GM12878 (cell line): ENCODE measurements at regions not wholly inside any gene's neighbourhood (a gene's known extent, or its start where the extent isn't known, plus 50 kb on each side); places are given as distances from the start of the nearest gene placed in this dataset.

Source experiments
- ATAC-seq: fragments of 200-7000 bp; cut with Tn5 transposase; 3 replicates; pipeline ENCODE4 v1.9.1; 2020; ENCODE audit warnings: mild to moderate bottlenecking, moderate library complexity
- BruUV-seq: library from RNA; stranded (reverse); fragments of 400-500 nt; replicated peaks from 2 replicates; lab custom pipeline; 2021; lab: Mats Ljungman, UMichigan
- CTCF ChIA-PET: fragments of 300-600 bp; sonication (Branson Sonifier 250); formaldehyde crosslinking; extraction: SDS; loops from one replicate; lab custom pipeline; 2021; ENCODE audit warnings: inconsistent platforms; lab: Yijun Ruan, JAX
- POLR2A ChIA-PET: fragments of 350-600 bp; formaldehyde crosslinking; extraction: SDS; loops from one replicate; lab custom pipeline; 2021; ENCODE audit warnings: inconsistent platforms; lab: Charles Lee
- RAD21 ChIA-PET: fragments of 300-600 bp; sonication (Branson Sonifier 250); formaldehyde crosslinking; loops from one replicate; lab custom pipeline; 2023; ENCODE audit warnings: antibody characterized with exemption; ENCODE audit not compliant: unreplicated experiment; lab: Charles Lee
- SMC1A ChIA-PET: fragments of 300-600 bp; sonication (Branson Sonifier 250); formaldehyde crosslinking; loops from one replicate; lab custom pipeline; 2023; ENCODE audit not compliant: unreplicated experiment, uncharacterized antibody; lab: Charles Lee
- DNase-seq: peaks from one replicate; pipeline ENCODE4 v3.0.0-alpha.2; 2011; ENCODE audit warnings: low read depth, low spot score
- FAIRE-seq: peaks from 3 replicates; lab custom pipeline; 2011; peaks lifted over from hg19 to GRCh38; lab: Jason Lieb, UNC
- H2AFZ ChIP-seq: 2 replicates; pipeline ENCODE4 v1.6.0; 2011; ENCODE audit warnings: low read depth, low read length, control low read depth; ENCODE audit not compliant: control insufficient read depth
- H3K27ac ChIP-seq: 2 replicates; pipeline ENCODE4 v1.5.1; 2011; ENCODE audit warnings: control low read depth; ENCODE audit not compliant: control insufficient read depth, insufficient read depth
- H3K27me3 ChIP-seq, 2 experiments: replicated peaks in 1 of 2; 2 replicates each; pipeline versions ENCODE4 v1.6.0 to v1.6.1; 2011; ENCODE audit warnings: low read length in 1 of 2; ENCODE audit not compliant: control insufficient read depth in 2 of 2, insufficient read depth in 2 of 2
- H3K36me3 ChIP-seq, 2 experiments: 2 replicates each; pipeline ENCODE4 v1.5.1; 2011; ENCODE audit warnings: low read length in 1 of 2; ENCODE audit not compliant: control insufficient read depth in 2 of 2, insufficient read depth in 2 of 2
- H3K4me1 ChIP-seq: 2 replicates; pipeline ENCODE4 v1.6.1; 2011; ENCODE audit warnings: mild to moderate bottlenecking, low read length, moderate library complexity, mixed read lengths; ENCODE audit not compliant: control insufficient read depth, insufficient read depth
- H3K4me2 ChIP-seq: 2 replicates; pipeline ENCODE4 v1.6.0; 2011; ENCODE audit warnings: control low read depth; ENCODE audit not compliant: control insufficient read depth, insufficient read depth
- H3K4me3 ChIP-seq: fragments of 200-600 bp; sonication (generic); 2 replicates; pipeline ENCODE4 v1.5.1; 2016
- H3K79me2 ChIP-seq: 2 replicates; pipeline ENCODE4 v1.6.0; 2011; ENCODE audit warnings: low read length; ENCODE audit not compliant: control insufficient read depth, insufficient read depth
- H3K9ac ChIP-seq: 2 replicates; pipeline ENCODE4 v1.8.0; 2011; ENCODE audit warnings: low read length, control low read depth, mixed read lengths; ENCODE audit not compliant: control insufficient read depth, insufficient read depth
- H3K9me3 ChIP-seq: replicated peaks from 3 replicates; pipeline ENCODE4 v1.5.1; 2011; ENCODE audit warnings: mild to moderate bottlenecking, low read length; ENCODE audit not compliant: control insufficient read depth, insufficient read depth
- H4K20me1 ChIP-seq: 2 replicates; pipeline ENCODE4 v1.6.0; 2011; ENCODE audit not compliant: control insufficient read depth, insufficient read depth
- ATF7 ChIP-seq: fragments of 450-650 bp; IDR thresholded peaks from 2 replicates; pipeline ENCODE4 v1.6.1; 2016; ENCODE audit warnings: low read depth, mild to moderate bottlenecking
- BMI1 ChIP-seq: fragments of 450-650 bp; IDR thresholded peaks from 2 replicates; pipeline ENCODE4 v1.6.1; 2016; ENCODE audit warnings: mild to moderate bottlenecking, moderate library complexity, borderline replicate concordance
- DPF2 ChIP-seq: fragments of 450-650 bp; IDR thresholded peaks from 2 replicates; pipeline ENCODE4 v1.6.1; 2017; ENCODE audit warnings: mild to moderate bottlenecking
- EED ChIP-seq: sonication (generic); IDR thresholded peaks from 2 replicates; pipeline ENCODE4 v1.6.1; 2016; ENCODE audit warnings: antibody characterized with exemption, low read depth
- LARP7 ChIP-seq: fragments of 450-650 bp; IDR thresholded peaks from 2 replicates; pipeline ENCODE4 v1.6.1; 2017; ENCODE audit warnings: mild to moderate bottlenecking
- MEF2B ChIP-seq: fragments of 450-650 bp; IDR thresholded peaks from 2 replicates; pipeline ENCODE4 v1.6.1; 2018; ENCODE audit warnings: mild to moderate bottlenecking, moderate library complexity; ENCODE audit not compliant: partially characterized antibody, poor library complexity, severe bottlenecking
- NFIC ChIP-seq: IDR thresholded peaks from 2 replicates; pipeline ENCODE4 v1.6.1; 2012; ENCODE audit warnings: low read depth, mild to moderate bottlenecking, inconsistent platforms, low read length, moderate library complexity
- NRF1 ChIP-seq: conservative IDR thresholded peaks from 2 replicates; pipeline ENCODE4 v1.6.1; 2011; ENCODE audit warnings: mild to moderate bottlenecking, low read depth, low read length, improper control_type of control experiment
- RB1 ChIP-seq: fragments of 450-650 bp; formaldehyde crosslinking; IDR thresholded peaks from 2 replicates; pipeline ENCODE4 v1.6.1; 2017; ENCODE audit warnings: mild to moderate bottlenecking, borderline replicate concordance
- RELA ChIP-seq: fragments of 450-650 bp; IDR thresholded peaks from 2 replicates; pipeline ENCODE4 v1.8.0; 2014; ENCODE audit warnings: borderline replicate concordance; ENCODE audit not compliant: partially characterized antibody
- SIX5 ChIP-seq: IDR thresholded peaks from 2 replicates; pipeline ENCODE4 v1.6.1; 2011; ENCODE audit warnings: mild to moderate bottlenecking, low read depth, low read length, moderate library complexity; ENCODE audit not compliant: severe bottlenecking
- TCF12 ChIP-seq: IDR thresholded peaks from 2 replicates; pipeline ENCODE4 v1.6.1; 2011; ENCODE audit warnings: low read depth, mild to moderate bottlenecking, low read length
- WRNIP1 ChIP-seq: IDR thresholded peaks from 2 replicates; pipeline ENCODE4 v1.6.1; 2011; ENCODE audit warnings: low read depth, low read length, improper control_type of control experiment, borderline replicate concordance
- ZNF217 ChIP-seq: fragments of 450-650 bp; IDR thresholded peaks from 2 replicates; pipeline ENCODE4 v1.6.1; 2017; ENCODE audit warnings: antibody characterized with exemption, mild to moderate bottlenecking
- ZNF622 ChIP-seq: fragments of 450-650 bp; IDR thresholded peaks from 2 replicates; pipeline ENCODE4 v1.6.1; 2017; ENCODE audit warnings: mild to moderate bottlenecking, inconsistent platforms
- WGBS: methylation state at CpG from one replicate; pipeline ENCODE4 v1.1.6; 2016; ENCODE audit warnings: low lambda C conversion rate; ENCODE audit not compliant: insufficient replicate concordance, insufficient coverage; ENCODE audit errors: missing lambda C conversion rate; 5-methylcytosine and 5-hydroxymethylcytosine counted together
- in situ Hi-C: fragments of 300-500 bp; cut with MboI; formaldehyde crosslinking; loops from 9 replicates; pipeline ENCODE4 v1.14.3; 2018; ENCODE audit warnings: mixed read lengths
- intact Hi-C: fragments of 100-400 bp; cut with micrococcal nuclease; formaldehyde crosslinking; loops from one replicate; pipeline ENCODE4 v1.14.2; 2022; ENCODE audit not compliant: unreplicated experiment
- TF ChIP-seq, protein P1 (sequence below): IDR thresholded peaks from 2 replicates; pipeline ENCODE4 v1.6.1; 2011; ENCODE audit warnings: low read depth, low read length, improper control_type of control experiment, borderline replicate concordance

DNA sequence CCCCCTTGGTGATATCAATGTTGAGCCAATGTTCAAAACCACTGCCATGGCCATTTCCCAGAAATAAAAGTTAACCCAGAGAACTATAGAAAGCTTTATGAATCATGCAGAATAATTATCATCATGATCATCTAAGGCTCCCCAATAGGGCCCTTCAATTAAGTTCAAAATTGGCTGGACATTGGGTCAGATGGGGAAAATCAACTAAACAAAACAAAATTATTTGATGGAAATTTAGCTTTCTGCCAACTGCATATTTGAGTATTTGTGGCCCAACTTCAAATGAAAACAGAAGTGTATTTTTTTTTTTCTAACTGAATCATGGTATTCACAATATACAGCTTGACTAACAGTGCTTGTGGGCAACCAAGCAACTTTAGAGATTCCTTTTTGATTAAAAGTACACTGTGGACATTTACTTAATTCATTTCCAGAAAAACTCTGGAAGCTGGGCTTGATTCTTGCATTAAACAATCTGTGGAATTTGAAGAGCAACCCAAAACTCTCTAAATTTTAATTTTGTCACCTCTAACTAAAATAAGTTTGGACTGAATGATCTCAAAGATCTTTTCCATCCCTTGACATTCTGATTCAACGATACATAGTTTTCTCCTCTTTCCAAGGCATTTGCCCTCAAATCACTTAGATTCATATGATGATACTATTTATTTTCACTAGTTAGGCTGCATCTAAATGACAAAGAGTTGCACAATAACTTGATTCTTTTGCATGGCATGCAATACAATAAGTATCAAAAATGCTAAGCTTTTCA is 203.2 kb downstream of the AHR start:
- BruUV-seq = no TSS peak
- SMC1A ChIA-PET = interaction anchor here (0.8 to 1.9 kb wide), 4 partner anchors 9 to 197 kb away, joined by 3 to 6 read pairs (median 4); no protein-coding TSS in a partner anchor
- Histone ChIP-seq H2AFZ (no peak overlapping the region), H3K4me3 (no peak overlapping the region), H3K27ac (no peak overlapping the region), H3K4me1 (no peaks in the 10 kb centered on the region), H3K79me2 (no peaks in the 10 kb centered on the region), H3K27me3 (no peaks in the 10 kb centered on the region), H3K9ac (no peak overlapping the region), H3K4me2 (no peak overlapping the region), H4K20me1 (no peaks in the 10 kb centered on the region), H3K36me3 (no peaks in the 10 kb centered on the region), H3K9me3 (no peaks in the 10 kb centered on the region; the same call in 2 of the 3 replicates)
- FAIRE-seq = no peak
- TF ChIP-seq RB1 (no peak), SIX5 (no peak), ZNF622 (no peak), MEF2B (no peak), ZNF217 (no peak), BMI1 (no peak), RELA (no peak), TCF12 (no peak), LARP7 (no peak), NRF1 (no peak), WRNIP1 (no peak), EED (no peak), ATF7 (no peak), DPF2 (no peak), NFIC (no peak)
- TF ChIP-seq, protein P1, sequence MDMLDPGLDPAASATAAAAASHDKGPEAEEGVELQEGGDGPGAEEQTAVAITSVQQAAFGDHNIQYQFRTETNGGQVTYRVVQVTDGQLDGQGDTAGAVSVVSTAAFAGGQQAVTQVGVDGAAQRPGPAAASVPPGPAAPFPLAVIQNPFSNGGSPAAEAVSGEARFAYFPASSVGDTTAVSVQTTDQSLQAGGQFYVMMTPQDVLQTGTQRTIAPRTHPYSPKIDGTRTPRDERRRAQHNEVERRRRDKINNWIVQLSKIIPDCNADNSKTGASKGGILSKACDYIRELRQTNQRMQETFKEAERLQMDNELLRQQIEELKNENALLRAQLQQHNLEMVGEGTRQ = no peak
- CTCF ChIA-PET = interaction anchor here (0.9 to 1.1 kb wide), 3 partner anchors 9 to 193 kb away, joined by 3 to 5 read pairs (median 3); no protein-coding TSS in a partner anchor
- no peak for ATAC-seq
- in situ Hi-C loops (no loop called here), intact Hi-C loops (no loop called here)
- no peak for DNase-seq
- 100% methylated on average over 1 of the region's 1 CpG for WGBS
- POLR2A ChIA-PET = no interaction called here
- RAD21 ChIA-PET = interaction anchor here (1.3 kb wide), 2 partner anchors 9 to 20 kb away, joined by 3 to 4 read pairs; no protein-coding TSS in a partner anchor
